SK-N-SH (cell line): ENCODE measurements at regions not wholly inside any gene's neighbourhood (a gene's known extent, or its start where the extent isn't known, plus 50 kb on each side); places are given as distances from the start of the nearest gene placed in this dataset.

Source experiments
- CTCF ChIA-PET: fragments of 300-600, 350-600 bp; formaldehyde crosslinking; extraction: SDS; loops from one replicate; lab custom pipeline; 2021; lab: Yijun Ruan, JAX
- POLR2A ChIA-PET: fragments of 350-600 bp; sonication (Branson Sonifier 250); formaldehyde crosslinking; extraction: SDS; loops from one replicate; lab custom pipeline; 2020; ENCODE audit warnings: antibody characterized with exemption, inconsistent platforms; lab: Yijun Ruan, JAX
- DNase-seq: peaks from one replicate; pipeline ENCODE4 v3.0.0; 2012
- H2AFZ ChIP-seq: fragments of 200-600 bp; sonication (generic); 2 replicates; pipeline ENCODE4 v1.8.1; 2016; ENCODE audit warnings: antibody characterized with exemption, mild to moderate bottlenecking, low read depth
- H3F3A ChIP-seq: fragments of 200-600 bp; sonication (generic); replicated peaks from 2 replicates; pipeline ENCODE3; 2016; ENCODE audit warnings: antibody characterized with exemption, mild to moderate bottlenecking; ENCODE audit not compliant: insufficient read depth
- H3K27ac ChIP-seq, 2 experiments: fragments of 200-500 bp in 1 of 2; fragments of 200-600 bp in 1 of 2; sonication (Bioruptor generic) in 1 of 2; sonication (generic), shearing (Covaris generic) in 1 of 2; 2 replicates each; pipeline versions ENCODE4 v1.5.1 to v1.6.1; 2014 to 2016; ENCODE audit warnings: low read depth in 2 of 2, inconsistent platforms in 1 of 2, low read length in 1 of 2, mild to moderate bottlenecking in 1 of 2, mixed read lengths in 1 of 2
- H3K27me3 ChIP-seq: fragments of 200-600 bp; sonication (generic), shearing (Covaris generic); 2 replicates; pipeline ENCODE4 v1.6.1; 2016; ENCODE audit warnings: mixed run types; ENCODE audit not compliant: insufficient read depth
- H3K36me3 ChIP-seq, 2 experiments: fragments of 200-500 bp in 1 of 2; fragments of 200-600 bp in 1 of 2; sonication (Bioruptor generic) in 1 of 2; sonication (generic) in 1 of 2; replicated peaks in 1 of 2; 2 replicates each; pipeline versions ENCODE3 to v1.5.1; 2014 to 2016; ENCODE audit warnings: low read length in 1 of 2, mild to moderate bottlenecking in 1 of 2; ENCODE audit not compliant: insufficient read depth in 2 of 2, control insufficient read depth in 1 of 2
- H3K4me1 ChIP-seq, 2 experiments: fragments of 200-500 bp in 1 of 2; fragments of 200-600 bp in 1 of 2; sonication (Bioruptor generic) in 1 of 2; sonication (generic), shearing (Covaris generic) in 1 of 2; 2 replicates each; pipeline versions ENCODE4 v1.5.1 to v1.6.1; 2014 to 2016; ENCODE audit warnings: low read depth in 1 of 2, low read length in 1 of 2, mixed run types in 1 of 2; ENCODE audit not compliant: insufficient read depth in 2 of 2, control insufficient read depth in 1 of 2
- H3K4me2 ChIP-seq: fragments of 200-600 bp; sonication (generic), shearing (Covaris generic); 2 replicates; pipeline ENCODE4 v1.6.1; 2017; ENCODE audit warnings: mixed run types
- H3K4me3 ChIP-seq, 2 experiments: fragments of 200-500 bp in 1 of 2; fragments of 200-600 bp in 1 of 2; sonication (Bioruptor generic) in 1 of 2; sonication (generic), shearing (Covaris generic) in 1 of 2; 2 replicates each; pipeline versions ENCODE4 v1.5.1 to v1.8.1; 2014 to 2016; ENCODE audit warnings: low read depth in 2 of 2, inconsistent platforms in 1 of 2, low read length in 1 of 2, mild to moderate bottlenecking in 1 of 2, mixed read lengths in 1 of 2, moderate library complexity in 1 of 2
- H3K79me2 ChIP-seq: fragments of 200-600 bp; sonication (generic); 2 replicates; pipeline ENCODE4 v1.8.1; 2017; ENCODE audit warnings: mild to moderate bottlenecking; ENCODE audit not compliant: insufficient read depth
- H3K9ac ChIP-seq: fragments of 200-600 bp; sonication (generic); 2 replicates; pipeline ENCODE4 v1.6.1; 2017; ENCODE audit warnings: mixed run types
- H3K9me2 ChIP-seq: fragments of 200-600 bp; sonication (generic); 2 replicates; pipeline ENCODE4 v1.6.1; 2017; ENCODE audit warnings: mixed run types
- H3K9me3 ChIP-seq: fragments of 200-600 bp; sonication (generic); 2 replicates; pipeline ENCODE4 v1.6.1; 2017; ENCODE audit warnings: mixed run types, mild to moderate bottlenecking, moderate library complexity
- H4K20me1 ChIP-seq: fragments of 200-600 bp; sonication (generic); 2 replicates; pipeline ENCODE4 v1.6.1; 2017; ENCODE audit warnings: mild to moderate bottlenecking, mixed run types; ENCODE audit not compliant: insufficient read depth
- CTCF ChIP-seq: fragments of 200-600 bp; sonication (generic); IDR thresholded peaks from 2 replicates; pipeline ENCODE4 v1.6.1; 2017; ENCODE audit warnings: antibody characterized with exemption, mild to moderate bottlenecking, moderate library complexity
- EZH2phosphoT487 ChIP-seq: fragments of 200-600 bp; sonication (generic); IDR thresholded peaks from 2 replicates; pipeline ENCODE4 v1.6.1; 2017; ENCODE audit warnings: low read depth, mixed run types, mild to moderate bottlenecking, antibody characterized with exemption, moderate library complexity, borderline replicate concordance
- FOSL2 ChIP-seq: IDR thresholded peaks from 2 replicates; pipeline ENCODE4 v1.4.0; 2012; ENCODE audit warnings: low read depth, mild to moderate bottlenecking, moderate library complexity, borderline replicate concordance
- GABPA ChIP-seq: IDR thresholded peaks from 2 replicates; pipeline ENCODE4 v1.4.0; 2012; ENCODE audit warnings: low read depth, mild to moderate bottlenecking
- GATA2 ChIP-seq: sonication (generic); formaldehyde crosslinking; IDR thresholded peaks from 2 replicates; pipeline ENCODE4 v1.5.0; 2020; ENCODE audit warnings: mild to moderate bottlenecking, missing genetic modification reagents
- JUND ChIP-seq: IDR thresholded peaks from 2 replicates; pipeline ENCODE4 v1.4.0; 2012
- POLR2AphosphoS5 ChIP-seq: IDR thresholded peaks from 2 replicates; pipeline ENCODE4 v1.6.1; 2012; ENCODE audit warnings: low read depth, low read length
- RAD21 ChIP-seq: IDR thresholded peaks from 2 replicates; pipeline ENCODE4 v1.6.1; 2012; ENCODE audit warnings: mild to moderate bottlenecking, low read length
- RCOR1 ChIP-seq: fragments of 150-350 bp; IDR thresholded peaks from 2 replicates; pipeline ENCODE4 v1.6.1; 2017; ENCODE audit warnings: antibody characterized with exemption, low read length
- REST ChIP-seq: IDR thresholded peaks from 2 replicates; pipeline ENCODE4 v1.6.1; 2012; ENCODE audit warnings: mild to moderate bottlenecking, low read depth, low read length, moderate library complexity
- TAF1 ChIP-seq: IDR thresholded peaks from 2 replicates; pipeline ENCODE4 v1.6.1; 2012; ENCODE audit warnings: low read depth, mild to moderate bottlenecking, low read length, moderate library complexity, borderline replicate concordance
- TCF12 ChIP-seq: IDR thresholded peaks from 2 replicates; pipeline ENCODE4 v1.4.0; 2012
- USF1 ChIP-seq: IDR thresholded peaks from 2 replicates; pipeline ENCODE4 v1.4.0; 2012; ENCODE audit warnings: low read depth, borderline replicate concordance
- WGBS: methylation state at CpG from one replicate; pipeline ENCODE4 v1.1.6; 2017; ENCODE audit warnings: low lambda C conversion rate; 5-methylcytosine and 5-hydroxymethylcytosine counted together

- TF ChIP-seq REST (peak; percentile 62; the same call in 1 of the 2 replicates), GATA2 (CRISPR knock-in tag) (no peak), TCF12 (peak; percentile 95), TAF1 (peak; percentile 44; the same call in 1 of the 2 replicates), RCOR1 (no peak), CTCF (no peak), GABPA (no peak), USF1 (no peak), RAD21 (no peak), FOSL2 (peak; percentile 46; the same call in 1 of the 2 replicates), POLR2AphosphoS5 (peak; percentile 75)
Observed at GRCh38 chr12:46963977-46964971, 115.1 kb upstream of the PCED1B start (continued).

- peak overlapping the region; percentile 25; the same call in 1 of the 2 replicates for H2AFZ ChIP-seq
- TF ChIP-seq EZH2phosphoT487 = no peak
- no peak for TF ChIP-seq CTCF
- TF ChIP-seq TAF1 = no peak
- TF ChIP-seq GABPA = no peak
- no peak for TF ChIP-seq JUND
- TF ChIP-seq GATA2 (CRISPR knock-in tag) = no peak
- H3K27me3 ChIP-seq = no peaks in the 10 kb centered on the region
- CTCF ChIA-PET = no interaction called here
- H3K4me2 ChIP-seq = peak overlapping the region; percentile 71
- H3K9me3 ChIP-seq = no peaks in the 10 kb centered on the region
- WGBS = 39% methylated on average over 2 of the region's 2 CpGs
- no peaks in the 10 kb centered on the region for H3K79me2 ChIP-seq
- H3K36me3 ChIP-seq = no peaks in the 10 kb centered on the region
- H3K27ac ChIP-seq = peak overlapping the region; percentile 84 to 89
- POLR2A ChIA-PET = no interaction called here
- H3K9me2 ChIP-seq = no peaks in the 10 kb centered on the region
- DNase-seq = no peak
- peak overlapping the region; percentile 51; the same call in 1 of the 2 replicates for H3K9ac ChIP-seq
- H4K20me1 ChIP-seq = no peaks in the 10 kb centered on the region
- H3K4me3 ChIP-seq = no peak overlapping the region
- peaks cover 19% of the 10 kb centered on the region for H3F3A ChIP-seq
- H3K4me1 ChIP-seq = peaks cover 0 to 19% of the 10 kb centered on the region in 2 experiments; a peak in 3 of 4 replicates
Observed at GRCh38 chr12:46965137-46965536, 114.3 kb upstream of the PCED1B start.
